HG02981 (cell line): ENCODE measurements at regions not wholly inside any gene's neighbourhood (a gene's known extent, or its start where the extent isn't known, plus 50 kb on each side); places are given as distances from the start of the nearest gene placed in this dataset.
"Not testable (repeated sequence)": the region's sequence is repeated elsewhere in the genome, so short reads cannot be mapped to it uniquely, and the experiment has no call there.

ENCODE experiments used
- ATAC-seq: cut with Tn5 transposase; IDR thresholded peaks from one replicate; pipeline ENCODE4 v1.9.1; 2021; ENCODE audit warnings: mild to moderate bottlenecking, moderate library complexity; ENCODE audit not compliant: unreplicated experiment

DNA sequence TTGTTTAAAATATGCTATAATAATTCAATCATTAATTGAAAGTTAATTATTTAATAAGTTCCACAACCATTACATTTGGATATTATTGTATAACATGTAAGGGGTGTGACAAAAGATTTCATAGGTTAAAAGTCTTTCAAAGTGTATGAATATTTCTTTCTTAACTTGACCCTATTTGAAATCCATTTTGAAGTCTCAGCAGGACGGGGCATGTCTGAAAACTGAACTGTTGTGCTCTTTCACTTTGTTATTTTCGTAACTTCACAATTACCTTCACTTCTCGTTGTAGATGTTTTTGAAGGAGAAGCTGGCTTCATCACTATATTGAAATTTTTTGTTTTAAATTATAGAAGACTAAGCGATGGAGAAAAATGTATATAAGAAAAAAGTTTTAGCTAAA lies 1775.7 kb downstream of the PCDH9 start:
- ATAC-seq = no peak

DNA sequence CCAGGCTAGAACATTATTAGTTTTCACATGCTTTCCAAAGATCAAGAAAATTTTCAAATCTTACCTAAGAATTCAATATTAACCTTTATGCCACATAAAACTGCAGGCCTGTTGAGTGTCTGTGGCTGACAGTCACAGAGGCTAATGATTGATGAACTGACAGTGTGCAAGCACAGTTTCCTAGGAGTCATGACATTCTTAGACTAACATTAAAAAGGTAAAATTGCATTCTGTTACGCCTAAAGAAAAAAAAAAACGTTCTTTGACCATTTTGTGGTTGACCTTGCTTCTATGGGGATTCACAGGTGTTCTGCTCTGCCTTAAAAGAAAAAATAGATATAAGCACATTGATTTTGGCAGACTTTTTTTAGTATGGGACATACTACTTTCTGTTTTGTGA lies 1776.2 kb downstream of the PCDH9 start:
- ATAC-seq = no peak

DNA sequence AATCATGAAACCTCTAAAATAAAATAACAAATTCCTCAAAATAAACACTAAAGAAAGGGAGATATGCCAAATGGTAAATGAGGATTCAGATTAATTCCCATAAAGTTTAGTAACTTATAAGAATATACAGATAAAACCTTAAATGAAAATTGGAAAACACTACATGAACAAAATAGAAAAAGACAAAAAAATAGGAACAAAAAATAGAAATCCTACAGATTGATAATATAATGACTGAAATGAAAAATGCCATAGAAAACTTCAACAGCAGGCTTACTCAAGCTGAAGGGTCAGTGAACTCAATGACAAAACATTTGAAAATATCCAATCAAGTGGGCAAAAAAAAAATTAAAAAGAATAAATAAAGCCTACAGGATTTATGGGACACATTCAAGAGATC lies 1784.8 kb downstream of the PCDH9 start:
- no peak for ATAC-seq

DNA sequence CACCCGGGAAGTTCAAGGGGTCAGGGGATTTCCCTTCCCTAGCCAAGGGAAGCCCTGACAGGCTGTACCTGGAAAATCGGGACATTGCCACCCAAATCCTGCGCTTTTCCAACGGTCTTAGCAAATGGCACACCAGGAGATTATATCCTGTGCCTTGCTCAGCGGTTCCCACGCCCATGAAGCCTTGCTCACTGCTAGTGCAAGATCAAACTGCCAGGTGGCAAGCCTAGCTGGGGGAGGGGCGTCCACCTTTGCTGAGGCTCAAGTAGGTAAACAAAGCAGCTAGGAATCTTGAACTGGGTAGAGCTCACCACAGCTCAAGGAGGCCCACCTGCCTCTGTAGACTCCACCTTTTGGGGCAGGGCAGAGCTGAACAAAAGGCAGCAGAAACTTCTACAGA lies 1794.5 kb downstream of the PCDH9 start:
- no peak for ATAC-seq

DNA sequence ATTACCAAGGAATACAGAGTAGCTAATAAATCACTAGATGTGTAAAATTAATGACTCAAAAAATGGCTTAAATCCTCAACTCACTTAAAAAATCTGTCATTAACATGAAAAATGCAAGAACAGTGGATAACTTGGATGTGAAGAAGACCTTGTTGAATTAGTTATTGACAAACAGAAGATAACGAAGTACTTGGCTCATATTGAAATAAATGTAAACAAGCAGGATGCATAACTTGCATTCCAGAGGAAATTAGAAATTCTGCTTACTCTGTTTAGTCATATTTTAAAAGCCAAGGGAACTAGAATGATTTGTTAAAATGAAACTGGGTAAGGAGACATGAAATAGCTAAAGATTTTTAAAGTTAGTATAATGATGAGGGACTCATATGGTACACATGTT lies 1812.2 kb downstream of the PCDH9 start:
- ATAC-seq = no peak

DNA sequence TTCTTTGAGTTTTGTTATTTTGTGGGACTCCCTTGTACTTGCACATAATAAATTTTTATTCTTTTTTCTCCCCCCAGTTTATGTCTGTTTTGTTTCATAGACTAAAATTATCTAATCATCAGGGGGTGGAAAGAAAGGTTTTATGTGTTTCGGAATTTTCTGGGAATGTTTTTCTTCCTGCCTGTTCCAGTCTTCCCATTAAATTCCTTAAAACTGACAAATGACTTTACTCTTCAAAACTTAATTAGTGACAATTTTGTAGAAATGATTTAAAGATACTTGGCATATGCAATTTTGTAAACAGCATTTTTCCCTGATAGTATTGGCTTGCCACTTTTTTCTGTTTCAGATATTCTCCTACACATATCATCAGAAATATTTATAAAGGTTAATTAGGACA lies 1813.4 kb downstream of the PCDH9 start:
- no peak for ATAC-seq

DNA sequence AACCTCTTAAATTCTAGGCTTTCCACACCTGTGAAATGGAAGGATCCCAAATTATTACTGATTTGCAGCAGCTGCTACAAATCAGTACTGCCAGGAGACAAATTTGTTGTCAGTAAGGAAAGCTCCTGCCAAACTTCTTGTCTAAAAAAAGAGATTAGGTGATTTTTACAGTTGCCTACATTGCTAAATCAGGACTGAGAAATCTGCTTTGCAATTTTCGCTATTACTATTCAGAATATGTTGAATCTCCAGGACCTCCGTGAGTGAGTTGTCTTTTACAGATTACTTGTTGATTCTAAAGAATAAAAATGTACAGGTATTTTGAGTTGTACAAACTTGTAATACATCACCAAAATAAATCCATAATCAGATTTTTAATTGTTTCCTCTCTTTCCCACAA lies 1815.9 kb downstream of the PCDH9 start:
- ATAC-seq = no peak

DNA sequence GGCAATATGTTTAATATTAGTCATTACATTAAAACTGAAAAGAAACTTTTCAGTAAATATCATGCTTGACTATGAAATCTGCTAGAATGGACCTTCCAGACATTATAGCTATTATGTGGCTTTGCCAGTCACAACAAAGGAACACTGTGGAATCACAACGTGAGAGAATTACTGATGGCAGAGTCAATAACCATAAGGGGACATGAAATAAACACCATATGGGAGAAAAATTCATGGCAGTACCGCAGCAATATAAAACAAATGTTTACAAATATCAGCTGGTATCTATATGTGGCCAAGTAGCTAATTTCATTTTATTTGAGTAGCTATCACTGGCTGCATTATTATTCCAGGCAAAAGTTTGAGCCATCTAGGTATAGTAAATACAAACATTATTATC lies 1818.6 kb downstream of the PCDH9 start:
- no peak for ATAC-seq

DNA sequence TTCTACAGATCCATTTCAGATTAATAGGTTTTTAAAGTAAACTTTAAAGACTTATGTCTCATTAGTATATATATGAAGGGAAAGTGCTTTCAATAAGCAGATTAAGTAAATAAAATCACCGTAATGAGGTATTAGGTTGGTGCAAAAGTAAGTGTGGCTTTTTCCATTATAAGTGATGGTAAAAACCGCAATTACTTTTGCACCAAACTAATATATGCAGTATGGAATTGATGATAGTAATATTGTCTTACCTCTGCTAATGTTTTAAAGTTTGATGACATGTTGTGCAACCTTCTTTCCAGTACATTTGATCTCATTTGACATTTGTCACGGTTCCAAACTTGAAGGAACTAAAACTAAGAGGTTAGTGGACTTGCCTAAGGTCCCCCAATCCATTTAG lies 1819.3 kb downstream of the PCDH9 start:
- ATAC-seq = no peak

DNA sequence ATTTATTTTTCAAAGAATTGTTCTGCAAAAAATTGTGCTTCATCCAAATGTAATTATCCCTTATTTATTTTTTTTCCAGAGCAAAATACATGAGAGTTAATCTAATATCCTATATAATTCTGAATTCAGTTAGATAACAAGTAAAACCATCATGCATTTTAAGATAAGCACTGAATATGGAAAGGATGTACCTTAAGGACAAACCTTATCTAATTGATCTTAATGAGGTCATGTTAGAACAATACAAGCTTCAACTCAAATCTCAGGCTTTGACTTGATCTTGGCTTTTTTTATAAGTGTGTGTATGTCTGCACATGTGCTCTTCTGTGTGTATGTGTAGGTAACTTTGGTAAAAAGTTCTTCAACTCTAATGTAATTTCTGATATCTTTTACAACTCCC lies 1828.8 kb downstream of the PCDH9 start:
- no peak for ATAC-seq

DNA sequence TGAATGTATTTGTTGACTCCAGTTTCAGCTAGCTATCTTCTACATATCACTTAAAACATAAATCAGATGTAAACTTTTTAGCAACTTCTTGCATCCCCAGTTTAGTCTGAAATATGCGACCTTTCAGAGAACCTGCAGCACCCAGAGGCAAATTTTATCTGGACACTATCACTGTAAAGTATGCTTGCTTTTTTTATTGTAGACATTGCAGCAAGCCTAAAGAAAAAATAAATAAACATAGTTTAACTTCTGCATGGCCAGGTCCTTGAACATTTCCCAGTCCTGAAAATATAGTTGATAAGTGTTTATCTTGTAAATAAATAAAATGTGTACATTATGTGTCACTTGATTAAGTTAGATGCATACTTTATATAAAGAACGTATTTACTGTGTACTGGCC lies 1829.4 kb downstream of the PCDH9 start:
- ATAC-seq = no peak

DNA sequence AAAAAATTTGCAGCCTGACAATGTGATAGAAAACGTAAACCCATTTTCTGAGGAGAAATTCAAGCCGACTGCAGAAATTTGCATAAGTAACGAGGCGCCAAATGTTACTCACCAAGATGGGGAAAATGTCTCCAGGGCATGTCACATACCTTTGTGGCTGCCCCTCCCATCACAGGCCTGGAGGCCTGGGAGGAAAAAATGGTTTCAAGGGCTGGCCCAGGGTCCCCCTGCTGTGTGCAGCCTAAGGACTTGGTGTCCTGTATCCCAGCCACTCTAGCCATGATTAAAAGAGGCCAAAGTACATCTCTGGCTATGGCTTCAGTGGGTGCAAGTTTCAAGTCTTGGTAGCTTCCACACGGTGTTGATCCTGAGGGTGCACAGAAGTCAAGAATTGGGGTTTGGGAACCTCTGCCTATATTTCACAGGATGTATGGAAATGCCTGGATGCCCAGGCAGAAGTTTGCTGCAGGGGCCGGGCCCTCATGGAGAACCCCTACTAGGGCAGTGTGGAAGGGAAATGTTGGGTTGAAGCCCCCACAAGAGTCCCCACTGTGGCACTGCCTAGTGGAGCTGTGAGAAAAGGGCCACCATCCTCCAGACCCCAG lies 1842.3 kb downstream of the PCDH9 start:
- no peak for ATAC-seq

DNA sequence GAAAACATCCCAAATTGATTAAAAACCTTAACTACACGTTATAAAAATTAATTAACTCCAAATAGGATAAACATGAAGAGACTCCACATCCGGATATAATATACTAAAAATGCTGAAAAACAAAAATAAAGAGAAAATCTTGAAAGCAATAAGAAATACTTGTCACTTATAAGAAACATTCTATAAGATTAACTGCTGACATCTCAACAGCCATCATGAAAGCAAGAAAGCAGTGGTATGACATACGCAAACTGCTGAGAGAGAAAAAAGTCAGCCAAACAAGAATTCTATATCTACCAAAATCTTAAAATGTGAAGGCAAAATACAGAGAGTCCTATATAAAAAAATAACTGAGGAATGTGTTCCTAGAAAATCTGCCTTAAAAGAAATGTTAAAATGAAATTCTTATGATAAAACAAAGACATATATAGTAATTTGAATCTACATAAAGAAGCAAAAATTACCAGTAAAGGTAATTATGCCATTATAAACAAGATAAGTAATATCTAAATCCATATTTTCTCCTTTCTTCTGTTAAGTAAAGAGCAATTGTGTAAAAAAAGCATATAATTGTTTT lies 1851.1 kb downstream of the PCDH9 start:
- no peak for ATAC-seq

DNA sequence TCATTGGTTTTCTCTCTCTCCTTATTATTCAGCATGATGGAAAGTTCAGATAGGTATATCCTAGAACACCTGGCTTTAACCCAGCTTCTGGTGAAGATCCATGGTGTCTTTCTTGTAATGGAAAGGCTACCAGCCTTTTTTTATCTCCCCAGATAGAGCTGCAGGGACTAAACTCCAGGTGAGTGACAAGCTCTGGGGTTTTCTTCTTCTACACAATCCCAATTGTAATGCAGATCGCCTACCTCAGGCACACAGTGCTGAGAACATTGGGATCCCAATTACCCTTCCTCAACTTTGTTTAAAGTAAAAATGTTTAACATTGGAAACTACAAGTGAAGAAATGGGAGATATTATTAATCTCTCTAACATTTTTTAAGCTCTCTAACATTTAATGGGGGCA lies 1851.7 kb downstream of the PCDH9 start:
- ATAC-seq = no peak

DNA sequence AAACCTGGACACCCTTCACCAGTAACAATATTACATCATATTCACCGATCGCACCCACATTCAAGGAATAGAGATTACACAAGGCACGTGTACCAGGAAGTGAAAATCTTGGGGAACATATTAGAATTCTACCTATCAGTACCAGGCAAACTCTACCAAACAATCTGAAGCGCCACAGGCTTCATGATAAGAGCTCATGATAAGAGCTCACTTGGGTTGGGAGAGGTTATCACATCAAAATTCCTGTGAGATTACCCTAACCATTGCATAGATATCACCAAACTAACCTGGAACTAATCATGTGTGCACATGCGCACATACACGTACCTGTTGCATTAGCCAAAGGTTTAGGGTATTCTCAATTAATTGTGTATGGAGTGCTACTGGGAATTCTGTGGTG lies 1861.3 kb downstream of the PCDH9 start:
- ATAC-seq = no peak

DNA sequence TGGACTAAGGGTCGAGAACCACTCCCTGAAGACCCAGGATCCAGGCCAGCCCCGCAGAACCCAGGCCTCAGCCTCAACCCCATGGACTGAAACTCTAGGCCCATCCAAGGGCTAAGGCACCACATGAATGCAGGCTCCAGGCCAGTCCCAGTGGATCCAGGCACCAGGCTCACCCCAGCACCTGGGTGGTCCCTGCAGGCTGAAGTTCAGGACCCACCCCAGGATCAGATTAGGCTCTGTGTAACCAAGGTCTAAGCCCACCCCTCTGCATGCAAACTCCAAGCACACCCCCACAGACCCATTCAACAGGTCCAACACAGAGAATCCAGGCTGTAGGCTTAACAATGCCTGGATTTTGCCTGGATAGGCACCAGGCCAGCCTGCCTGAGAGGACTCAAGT lies 1876.2 kb downstream of the PCDH9 start:
- no peak for ATAC-seq

DNA sequence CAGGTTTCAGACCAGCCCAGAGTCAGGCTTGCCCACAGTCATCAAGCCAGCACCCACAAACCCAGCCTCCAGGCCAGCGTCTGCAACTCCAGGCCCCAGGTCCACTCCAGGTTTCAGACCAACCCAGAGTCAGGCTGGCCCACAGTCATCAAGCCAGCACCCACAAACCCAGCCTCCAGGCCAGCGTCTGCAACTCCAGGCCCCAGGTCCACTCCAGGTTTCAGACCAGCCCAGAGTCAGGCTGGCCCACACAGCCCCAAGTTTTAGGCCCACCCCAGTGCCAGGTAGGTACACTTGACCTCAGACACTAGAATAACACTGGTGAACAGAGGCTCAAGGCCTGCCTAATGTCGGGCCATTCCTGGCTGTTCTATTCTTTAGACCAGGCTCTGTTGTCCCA lies 1877.0 kb downstream of the PCDH9 start:
- not testable (repeated sequence) for ATAC-seq

DNA sequence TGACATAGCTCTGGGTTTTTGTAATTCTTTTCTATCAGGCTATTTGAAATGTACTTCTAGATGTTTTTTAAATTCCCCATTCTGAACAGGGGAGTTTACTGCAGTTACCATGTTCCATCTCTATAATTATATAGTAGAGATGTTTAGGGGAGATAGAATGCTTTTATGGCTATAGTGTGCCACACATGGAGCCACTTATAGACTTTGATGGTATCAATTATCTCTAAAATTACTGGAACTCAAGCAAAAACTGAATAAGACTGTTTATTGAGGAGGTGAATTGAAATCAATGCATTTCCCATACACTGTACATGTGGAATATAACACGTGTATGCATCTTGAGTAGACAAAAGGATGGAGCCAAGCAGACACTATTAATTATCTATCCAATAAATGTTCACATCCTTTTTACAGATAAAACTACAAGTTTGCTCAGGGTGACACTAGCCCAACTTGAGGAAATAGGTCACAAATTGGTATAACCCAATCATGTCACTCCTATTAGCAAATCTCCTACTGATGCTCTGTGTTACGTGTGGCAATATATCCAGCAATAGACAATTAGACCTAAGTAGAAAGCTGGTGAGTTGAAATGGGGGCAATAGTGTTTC lies 1882.6 kb downstream of the PCDH9 start:
- no peak for ATAC-seq

DNA sequence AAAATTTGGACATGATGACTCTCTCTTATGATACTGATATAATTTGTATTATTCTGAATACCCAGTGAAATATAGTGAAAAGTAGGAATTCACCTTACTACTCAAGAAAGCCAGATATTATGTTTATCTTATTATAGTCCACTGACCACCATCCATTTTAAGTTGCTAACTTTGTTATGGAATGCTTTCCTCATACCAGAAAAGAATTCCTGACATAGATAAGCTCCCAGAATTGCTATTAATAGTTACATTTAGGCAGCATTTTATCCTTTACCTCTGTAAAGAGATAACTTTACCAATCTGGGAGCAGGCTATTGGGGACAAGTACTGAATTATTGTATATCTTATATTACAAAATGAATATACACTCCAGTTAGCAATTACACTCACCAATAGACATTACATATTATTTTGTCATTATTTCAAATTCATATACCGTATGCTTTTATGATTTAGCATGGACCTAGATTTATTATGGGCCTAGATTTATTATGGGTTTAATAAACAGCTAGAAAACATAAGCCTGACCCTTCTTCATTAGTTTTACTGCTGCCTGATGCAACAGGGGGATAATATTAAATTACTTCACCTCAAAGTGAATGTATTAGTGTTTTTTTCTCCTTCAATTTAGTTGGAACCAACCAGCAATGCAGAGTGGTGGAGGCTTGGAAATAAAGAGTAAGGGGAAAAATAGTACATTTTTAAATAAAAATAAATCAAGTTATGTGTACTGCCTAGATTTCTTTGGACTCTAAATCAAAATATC lies 1886.1 kb downstream of the PCDH9 start:
- ATAC-seq = no peak

DNA sequence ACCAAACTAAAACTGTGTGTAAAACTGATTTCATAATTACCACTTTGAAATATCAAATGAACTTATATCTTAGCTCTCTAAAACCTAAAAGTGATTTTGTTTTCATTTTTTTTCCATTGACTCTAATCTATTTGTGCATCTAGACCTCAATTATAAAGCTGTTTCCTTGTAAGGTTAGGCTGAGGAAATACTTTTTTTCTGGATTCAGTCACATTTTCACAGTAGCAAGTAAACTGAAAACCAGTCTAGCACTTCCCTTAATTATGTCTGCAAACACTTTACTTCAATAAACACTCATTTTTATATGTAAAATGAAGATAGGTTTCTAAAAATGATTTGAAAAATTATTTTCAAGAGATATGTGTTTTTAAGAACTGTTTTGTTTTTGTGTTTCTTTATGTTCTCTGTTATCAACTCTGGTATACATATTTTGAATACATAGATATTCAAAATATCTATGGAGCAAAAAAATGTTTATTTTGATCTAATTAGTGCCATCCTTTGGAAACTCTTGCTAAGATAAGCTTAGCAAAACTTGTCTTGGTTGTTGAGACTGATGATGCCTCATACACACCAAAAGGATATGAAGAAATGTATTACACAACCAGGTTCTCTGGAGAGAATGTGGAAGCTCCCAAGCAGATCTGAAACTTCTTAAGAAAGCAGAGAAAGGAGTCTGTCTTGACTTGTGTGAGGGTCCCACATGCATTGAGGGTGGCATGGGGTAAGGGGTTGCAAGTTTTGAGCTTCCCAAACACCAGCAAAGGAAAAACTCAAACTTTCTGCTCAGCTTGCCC lies 1887.4 kb downstream of the PCDH9 start:
- no peak for ATAC-seq

DNA sequence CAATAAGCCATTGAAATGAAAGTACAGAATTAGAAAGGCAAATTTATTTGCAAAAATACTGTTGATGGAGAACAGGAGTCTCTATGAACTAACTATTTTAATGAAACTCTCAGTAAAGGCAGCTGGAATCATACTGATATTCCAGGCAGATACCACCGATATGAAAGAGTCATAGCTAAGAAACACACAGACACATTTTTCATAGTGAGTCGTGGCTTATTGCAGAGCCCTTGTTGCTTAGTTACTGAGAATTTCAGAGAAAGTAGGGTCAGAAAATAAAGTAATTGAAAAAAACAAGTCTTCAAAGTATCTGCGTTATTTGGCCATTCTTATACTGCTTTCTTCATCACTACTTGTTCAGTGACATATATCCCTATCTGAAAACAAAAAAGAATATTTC lies 1890.9 kb downstream of the PCDH9 start:
- no peak for ATAC-seq
